ENCODE measurements at regions not wholly inside any gene's neighbourhood (a gene's known extent, or its start where the extent isn't known, plus 50 kb on each side); places are given as distances from the start of the nearest gene placed in this dataset.

- no peak for TF ChIP-seq REST (IDR thresholded peaks at IDR 0.05; ENCODE audit: low read depth, low read length)
- no peak for TF ChIP-seq EZH2phosphoT487 (IDR thresholded peaks at IDR 0.05; ENCODE audit: borderline replicate concordance, low read depth)
- no peak for TF ChIP-seq GATA2 (CRISPR knock-in tag; IDR thresholded peaks at IDR 0.05)
Measured at GRCh38 chr20:22878166-22878565, 156.9 kb upstream of the SSTR4 start (continued).

GRCh38 chr20:22880277-22880676 is 154.8 kb upstream of the SSTR4 start:
- H3F3A ChIP-seq (replicated peaks; ENCODE audit: insufficient read depth) = no peaks in the 10 kb centered on the region
- no peak overlapping the region for H3K9ac ChIP-seq
- no peaks in the 10 kb centered on the region for H3K4me1 ChIP-seq (ENCODE audit: control insufficient read depth in 1 of 2, insufficient read depth in 2 of 2, low read depth in 1 of 2, low read length in 1 of 2)
- no peaks in the 10 kb centered on the region for H3K27me3 ChIP-seq (ENCODE audit: insufficient read depth)
- H2AFZ ChIP-seq (ENCODE audit: low read depth) = no peak overlapping the region
- H3K36me3 ChIP-seq (replicated peaks in 1 of 2; ENCODE audit: control insufficient read depth in 1 of 2, insufficient read depth in 2 of 2, low read length in 1 of 2) = no peaks in the 10 kb centered on the region
- H3K9me2 ChIP-seq = no peaks in the 10 kb centered on the region
- H3K4me2 ChIP-seq = no peak overlapping the region
- TF ChIP-seq GABPA (IDR thresholded peaks at IDR 0.05; ENCODE audit: low read depth) = no peak
- no peak for TF ChIP-seq ZBTB33 (IDR thresholded peaks at IDR 0.05; ENCODE audit: borderline replicate concordance, low read depth)
- no peak for TF ChIP-seq NFIC (IDR thresholded peaks at IDR 0.05; ENCODE audit: borderline replicate concordance)
- TF ChIP-seq POLR2AphosphoS5 (IDR thresholded peaks at IDR 0.05; ENCODE audit: low read depth, low read length) = no peak
- no peaks in the 10 kb centered on the region for H3K79me2 ChIP-seq (ENCODE audit: insufficient read depth)
- H3K4me3 ChIP-seq (ENCODE audit: low read depth in 2 of 2, low read length in 1 of 2) = no peak overlapping the region
- H3K9me3 ChIP-seq = no peaks in the 10 kb centered on the region
- POLR2A ChIA-PET = no interaction called here
- DNase-seq = no peak
- H4K20me1 ChIP-seq (ENCODE audit: insufficient read depth) = no peaks in the 10 kb centered on the region
- H3K27ac ChIP-seq (ENCODE audit: low read depth in 2 of 2, low read length in 1 of 2) = no peak overlapping the region
- CTCF ChIA-PET = no interaction called here
- WGBS (ENCODE audit: low lambda C conversion rate) = 0% methylated on average over 2 of the region's 2 CpGs

- no peak overlapping the region for H3K27ac ChIP-seq (ENCODE audit: low read depth in 2 of 2, low read length in 1 of 2)
- H3K9ac ChIP-seq = no peak overlapping the region
- H3K4me2 ChIP-seq = no peak overlapping the region
- 7% methylated on average over 2 of the region's 2 CpGs for WGBS (ENCODE audit: low lambda C conversion rate)
- no peak for DNase-seq
- ChIA-PET POLR2A (no interaction called here), CTCF (no interaction called here)
- H3K27me3 ChIP-seq (ENCODE audit: insufficient read depth) = no peaks in the 10 kb centered on the region
- H2AFZ ChIP-seq (ENCODE audit: low read depth) = no peak overlapping the region
- H3K9me3 ChIP-seq = no peaks in the 10 kb centered on the region
- H4K20me1 ChIP-seq (ENCODE audit: insufficient read depth) = no peaks in the 10 kb centered on the region
- no peaks in the 10 kb centered on the region for H3F3A ChIP-seq (replicated peaks; ENCODE audit: insufficient read depth)
- H3K4me3 ChIP-seq (ENCODE audit: low read depth in 2 of 2, low read length in 1 of 2) = no peak overlapping the region
- no peaks in the 10 kb centered on the region for H3K9me2 ChIP-seq
- H3K4me1 ChIP-seq (ENCODE audit: control insufficient read depth in 1 of 2, insufficient read depth in 2 of 2, low read depth in 1 of 2, low read length in 1 of 2) = no peaks in the 10 kb centered on the region
- no peaks in the 10 kb centered on the region for H3K79me2 ChIP-seq (ENCODE audit: insufficient read depth)
- no peak for TF ChIP-seq GATA2 (CRISPR knock-in tag; IDR thresholded peaks at IDR 0.05)
- TF ChIP-seq TAF1 (IDR thresholded peaks at IDR 0.05; ENCODE audit: borderline replicate concordance, low read depth, low read length) = no peak
- no peak for TF ChIP-seq NRF1 (IDR thresholded peaks at IDR 0.05; ENCODE audit: low read depth, low read length)
- TF ChIP-seq TEAD4 (IDR thresholded peaks at IDR 0.05; ENCODE audit: borderline replicate concordance, insufficient read depth) = no peak
- no peak for TF ChIP-seq FOSL2 (IDR thresholded peaks at IDR 0.05; ENCODE audit: borderline replicate concordance, low read depth)
- TF ChIP-seq NFIC (IDR thresholded peaks at IDR 0.05; ENCODE audit: borderline replicate concordance) = no peak
- H3K36me3 ChIP-seq (replicated peaks in 1 of 2; ENCODE audit: control insufficient read depth in 1 of 2, insufficient read depth in 2 of 2, low read length in 1 of 2) = no peaks in the 10 kb centered on the region
Measured at GRCh38 chr20:22887796-22888195, 147.3 kb upstream of the SSTR4 start.

All from SK-N-SH (cell line).